GM19455 (cell line): ENCODE measurements at regions not wholly inside any gene's neighbourhood (a gene's known extent, or its start where the extent isn't known, plus 50 kb on each side); places are given as distances from the start of the nearest gene placed in this dataset.
"Not testable (repeated sequence)": the region's sequence is repeated elsewhere in the genome, so short reads cannot be mapped to it uniquely, and the experiment has no call there.

Experiments
- ATAC-seq: cut with Tn5 transposase; IDR thresholded peaks from one replicate; pipeline ENCODE4 v1.9.1; 2021; ENCODE audit not compliant: unreplicated experiment

- no peak for ATAC-seq
These were observed 55.0 kb downstream of the FOXA2 start for GRCh38 chr20:22529150-22530019.

DNA sequence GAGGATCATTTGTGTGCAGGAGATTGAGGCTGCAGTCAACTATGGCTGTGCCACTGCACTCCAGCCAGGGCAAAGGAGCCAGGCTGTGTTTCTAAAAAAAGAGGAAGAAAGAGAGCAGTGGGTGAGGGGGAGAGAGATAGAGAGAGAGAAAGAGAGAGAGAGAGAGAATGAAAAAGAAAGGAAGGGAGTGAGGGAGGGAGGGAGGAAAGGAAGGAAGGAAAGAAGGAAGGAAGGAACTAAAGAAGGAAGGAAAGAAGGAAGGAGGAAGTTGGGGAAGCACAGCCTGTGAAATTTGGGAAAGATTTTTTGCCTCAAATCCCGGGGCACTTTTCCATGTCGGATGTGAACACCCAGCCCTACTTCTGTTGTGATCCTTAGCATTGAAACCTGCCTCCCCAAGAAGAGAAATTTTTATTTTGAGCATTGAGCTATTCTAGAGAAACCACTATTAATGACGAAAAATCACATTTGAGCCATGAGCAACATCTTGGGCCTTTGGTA lies 57.8 kb downstream of the FOXA2 start:
- ATAC-seq = no peak

DNA sequence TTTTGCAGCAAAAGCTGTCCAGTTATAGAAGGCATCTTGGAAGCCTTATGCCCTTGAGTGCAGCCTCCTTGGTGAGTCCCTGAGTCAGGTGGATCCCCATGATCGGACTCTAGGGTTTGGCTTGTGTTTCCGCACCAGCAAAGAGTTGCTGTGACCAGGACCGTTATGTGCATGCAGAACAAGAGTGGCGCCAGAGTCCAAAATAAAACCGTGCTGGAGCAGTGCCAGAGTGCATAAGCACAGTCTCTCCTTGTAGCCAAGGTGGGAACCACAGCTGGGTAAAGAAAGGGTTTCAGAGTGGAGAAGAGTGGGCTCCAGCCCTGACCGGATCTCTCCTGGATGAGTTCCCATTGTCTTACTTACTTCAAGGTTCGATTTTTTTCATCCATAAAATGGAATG lies 58.6 kb downstream of the FOXA2 start:
- ATAC-seq = no peak

DNA sequence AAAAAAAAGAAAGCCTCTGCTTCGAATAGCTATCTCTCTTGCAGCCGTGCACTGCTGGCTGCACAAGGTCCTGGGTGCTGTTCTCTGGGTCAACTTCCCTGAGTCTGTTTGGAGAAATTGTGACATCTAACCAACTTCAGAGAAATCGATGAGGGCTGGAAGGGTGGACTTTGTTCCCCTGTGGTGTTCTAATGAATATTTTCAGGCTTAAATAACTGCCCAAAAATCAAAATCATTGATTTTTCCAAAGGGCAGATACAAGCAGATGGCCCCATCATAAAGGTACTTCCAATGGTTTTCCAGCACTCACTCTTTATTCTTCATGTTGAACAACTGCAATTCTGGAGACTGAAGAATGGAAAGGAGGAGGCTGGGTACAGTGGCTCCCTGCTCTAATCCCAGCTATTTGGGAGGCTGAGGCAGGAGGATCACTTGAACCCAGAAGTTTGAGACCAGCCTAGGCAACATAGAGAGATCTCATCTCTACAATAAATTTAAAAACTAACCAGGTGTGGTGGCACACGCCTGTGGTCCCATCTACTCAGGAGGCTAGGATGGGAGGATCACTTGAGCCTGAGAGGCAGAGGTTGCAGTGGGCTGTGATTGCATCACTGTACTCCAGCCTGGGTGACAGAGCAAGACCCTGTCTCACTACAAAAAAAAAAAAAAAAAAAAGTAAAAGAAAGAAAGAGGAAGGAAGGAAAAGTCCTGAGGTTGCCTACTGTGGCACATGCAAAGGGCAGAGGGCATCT lies 59.1 kb downstream of the FOXA2 start:
- no peak for ATAC-seq

DNA sequence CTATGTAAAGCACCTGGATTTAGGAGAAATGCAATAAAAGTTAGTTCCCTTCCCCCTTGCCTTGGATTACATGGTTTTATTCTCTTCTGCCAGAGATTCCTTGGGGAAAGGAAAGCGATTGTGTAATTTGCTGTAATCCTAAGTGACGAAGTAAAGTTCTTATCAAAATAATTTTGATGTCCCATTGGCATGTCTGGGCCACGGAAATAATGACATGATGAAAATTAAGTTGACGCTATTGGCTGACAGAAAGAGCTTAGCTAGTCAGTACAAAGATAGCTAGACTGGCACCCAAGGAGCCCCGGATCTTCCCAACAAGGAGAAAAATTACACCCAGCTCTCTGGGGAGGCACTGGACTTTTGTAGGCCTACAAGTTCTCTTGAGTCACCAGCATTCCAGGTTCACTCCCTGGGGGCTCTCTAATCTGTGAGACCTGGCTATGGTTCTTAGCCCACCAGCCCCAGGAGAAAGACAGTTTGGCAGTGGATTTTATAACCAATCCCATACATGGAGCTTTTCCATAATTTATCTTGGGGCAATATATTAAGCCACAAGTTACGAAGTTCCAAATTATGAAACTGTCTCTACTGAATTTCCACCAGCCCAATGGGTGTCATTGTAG lies 59.9 kb downstream of the FOXA2 start:
- no peak for ATAC-seq

- no peak for ATAC-seq
These were observed 60.6 kb downstream of the FOXA2 start for GRCh38 chr20:22523499-22524392.

GRCh38 chr20:22523128-22523498 lies 61.3 kb downstream of the FOXA2 start:
- ATAC-seq = no peak

- no peak for ATAC-seq
These were observed 61.7 kb downstream of the FOXA2 start for GRCh38 chr20:22522701-22523100.

GRCh38 chr20:22521940-22522339 lies 62.4 kb downstream of the FOXA2 start:
- ATAC-seq = not testable (repeated sequence)

GRCh38 chr20:22520381-22520780 lies 64.0 kb downstream of the FOXA2 start:
- no peak for ATAC-seq

- no peak for ATAC-seq
These were observed 69.1 kb downstream of the FOXA2 start for GRCh38 chr20:22515264-22515663.

DNA sequence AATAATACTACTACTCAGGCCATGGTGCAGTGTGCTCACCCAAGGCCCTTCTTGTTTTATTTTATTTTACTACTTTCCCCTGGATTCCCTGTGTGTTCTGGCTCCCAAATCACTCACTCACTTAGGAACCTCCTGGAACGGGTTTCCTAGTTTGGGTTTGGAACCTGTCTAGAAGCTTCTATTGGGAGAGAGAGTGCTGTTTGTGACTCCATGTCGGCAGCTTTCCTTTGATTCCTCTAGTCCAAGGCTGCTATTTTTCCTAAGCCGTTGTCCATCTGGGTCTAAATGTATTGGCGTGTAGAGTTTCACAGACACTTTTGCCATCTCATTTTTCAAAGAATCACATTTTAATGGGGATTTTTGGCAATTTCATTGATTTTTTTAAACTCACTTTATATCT lies 70.8 kb downstream of the FOXA2 start:
- ATAC-seq = no peak

GRCh38 chr20:22512911-22513489 lies 71.4 kb downstream of the FOXA2 start:
- no peak for ATAC-seq

GRCh38 chr20:22511943-22512910 lies 72.1 kb downstream of the FOXA2 start:
- no peak for ATAC-seq

- ATAC-seq = no peak
These were observed 74.6 kb downstream of the FOXA2 start for GRCh38 chr20:22509843-22510147.

DNA sequence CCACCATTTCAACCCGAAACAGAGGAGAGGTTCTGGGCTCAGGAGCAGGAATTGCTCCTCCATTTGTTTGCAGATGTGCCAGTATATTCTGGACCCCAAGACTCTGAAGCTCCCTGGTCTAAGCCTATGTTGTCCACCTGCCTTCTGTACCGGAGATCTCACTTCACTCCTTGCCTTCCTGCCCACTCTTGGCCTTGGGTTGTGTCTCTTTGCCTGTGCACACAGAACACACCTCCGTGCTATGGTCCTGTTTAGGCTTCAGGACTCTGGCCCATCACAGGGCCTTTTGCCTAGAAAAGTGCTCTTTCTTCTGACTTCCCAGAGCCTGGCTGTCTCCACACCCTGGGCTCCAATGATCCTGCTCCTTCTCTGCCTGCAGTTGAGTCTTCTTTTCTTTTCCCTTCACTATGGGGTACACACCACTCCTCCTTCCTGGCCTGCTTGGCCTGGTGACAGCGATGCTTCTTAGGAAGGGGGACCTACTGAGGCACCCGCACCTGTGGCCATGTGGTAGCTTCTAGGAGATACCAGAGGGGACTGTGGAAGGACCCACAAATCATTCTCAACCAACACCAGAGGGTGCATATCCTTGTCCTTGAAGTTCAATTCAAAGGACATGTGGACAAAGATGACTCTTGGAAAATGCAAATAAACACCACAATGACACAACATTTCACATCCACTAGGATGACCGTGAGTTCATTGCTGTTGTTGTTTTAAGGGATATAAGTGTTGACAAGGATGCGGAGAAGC lies 75.1 kb downstream of the FOXA2 start:
- ATAC-seq = no peak

- no peak for ATAC-seq
These were observed 75.9 kb downstream of the FOXA2 start for GRCh38 chr20:22508426-22508825.

- no peak for ATAC-seq
These were observed 77.0 kb downstream of the FOXA2 start for GRCh38 chr20:22507240-22507961.
